Spleen (tissue), 11 donors: ENCODE measurements at regions not wholly inside any gene's neighbourhood (a gene's known extent, or its start where the extent isn't known, plus 50 kb on each side); places are given as distances from the start of the nearest gene placed in this dataset.

Experiments
- DNase-seq: peaks from one replicate; pipeline ENCODE4 v3.0.0-alpha.2; 2020
- H3K27ac ChIP-seq, 8 donors: fragments of 200-600 bp; sonication (generic) in 7 of 8; 1 replicate in 4 of 8; 2 replicates in 4 of 8; pipeline versions ENCODE4 v1.5.0 to v1.8.0; 2016 to 2021; ENCODE audit warnings: inconsistent platforms in 4 of 8, mild to moderate bottlenecking in 4 of 8, moderate library complexity in 1 of 8
- H3K27me3 ChIP-seq, 7 donors: fragments of 200-600 bp; sonication (generic) in 6 of 7; replicated peaks in 1 of 7; 1 replicate in 4 of 7; 2 replicates in 3 of 7; pipeline versions ENCODE4 v1.5.0 to v1.8.0; 2016 to 2021; ENCODE audit warnings: inconsistent platforms in 3 of 7, mild to moderate bottlenecking in 1 of 7
- H3K36me3 ChIP-seq, 6 donors: fragments of 200-600 bp; sonication (generic) in 5 of 6; 1 replicate in 4 of 6; 2 replicates in 2 of 6; pipeline versions ENCODE4 v1.5.0 to v1.8.0; 2016 to 2021; ENCODE audit warnings: inconsistent platforms in 2 of 6
- H3K4me1 ChIP-seq, 6 donors: fragments of 200-600 bp; sonication (generic) in 5 of 6; 1 replicate in 3 of 6; 2 replicates in 3 of 6; pipeline versions ENCODE4 v1.5.0 to v1.8.0; 2016 to 2021; ENCODE audit warnings: inconsistent platforms in 3 of 6
- H3K4me3 ChIP-seq, 8 donors: fragments of 200-600 bp; sonication (generic) in 7 of 8; 1 replicate in 4 of 8; 2 replicates in 4 of 8; pipeline versions ENCODE4 v1.5.0 to v1.8.0; 2016 to 2021; ENCODE audit warnings: inconsistent platforms in 4 of 8, mild to moderate bottlenecking in 4 of 8, moderate library complexity in 2 of 8
- H3K9me3 ChIP-seq, 8 donors: fragments of 200-600 bp; sonication (generic) in 7 of 8; 1 replicate in 4 of 8; 2 replicates in 4 of 8; pipeline versions ENCODE4 v1.5.0 to v1.8.0; 2016 to 2021; ENCODE audit warnings: inconsistent platforms in 4 of 8
- CTCF ChIP-seq, 11 experiments: fragments of 200-600 bp in 7 of 11; fragments of 450-650 bp in 4 of 11; sonication (generic) in 4 of 11; IDR thresholded peaks in 8 of 11; conservative IDR thresholded peaks in 3 of 11; 1 replicate in 7 of 11; 2 replicates in 4 of 11; pipeline versions ENCODE4 v1.4.0 to v1.8.0; 2016 to 2021; ENCODE audit warnings: antibody characterized with exemption in 11 of 11, inconsistent platforms in 4 of 11, mild to moderate bottlenecking in 1 of 11
- POLR2A ChIP-seq, 3 donors: fragments of 450-650 bp; IDR thresholded peaks; one replicate each; pipeline ENCODE4 v1.5.1; 2017; ENCODE audit warnings: antibody characterized with exemption in 3 of 3, mild to moderate bottlenecking in 1 of 3
- POLR2AphosphoS5 ChIP-seq, 3 donors: sonication (generic); formaldehyde crosslinking; IDR thresholded peaks; one replicate each; pipeline ENCODE4 v1.5.1; 2017; ENCODE audit warnings: antibody characterized with exemption in 3 of 3
- WGBS, 5 donors: extraction: QIAGEN DNeasy Blood & Tissue Kit in 3 of 5; methylation state at CpG; one replicate each; pipeline versions ENCODE4 v1.1.5 to v1.1.7; 2013 to 2018; 5-methylcytosine and 5-hydroxymethylcytosine counted together
- intact Hi-C: fragments of 100-400 bp; cut with DNase I; formaldehyde crosslinking; loops from one replicate; pipeline ENCODE4 v1.15.0; 2023; ENCODE audit warnings: low total_unique reads
- donor health status: healthy with polysubstance abuse.
- donor health status: DM: no; HTN: no; CAD: no; lungs with moderate emphysema.
- donor health status: DM: no; HTN: no; CAD: no.
- donor health status: Bipolar disorder and iron deficiency.
- donor health status: healthy.
- donor health status: DM: no; HTN: no; CAD: no.
- donor health status: DM: yes; HTN: yes; CAD: no.

GRCh38 chr5:103414604-103415003, 148.0 kb downstream of the NUDT12 start:
- Histone ChIP-seq H3K27ac (no peak overlapping the region), H3K4me3 (no peak overlapping the region), H3K4me1 (no peaks in the 10 kb centered on the region), H3K27me3 (no peaks in the 10 kb centered on the region), H3K9me3 (no peaks in the 10 kb centered on the region), H3K36me3 (no peaks in the 10 kb centered on the region)
- intact Hi-C loops = no loop called here
- DNase-seq = no peak
- WGBS, 5 donors = 88 to 97% (median 95%) methylated on average over 2 of the region's 2 CpGs
- no peak for TF ChIP-seq POLR2AphosphoS5 (IDR thresholded peaks at IDR 0.05)
- no peak for TF ChIP-seq CTCF (IDR thresholded peaks at IDR 0.05 in 8 of 11, conservative IDR thresholded peaks at IDR 0.05 in 3 of 11)
- no peak for TF ChIP-seq POLR2A (IDR thresholded peaks at IDR 0.05)

GRCh38 chr5:103411711-103412110, 150.9 kb downstream of the NUDT12 start:
- no peak for TF ChIP-seq POLR2A (IDR thresholded peaks at IDR 0.05)
- no peak for TF ChIP-seq POLR2AphosphoS5 (IDR thresholded peaks at IDR 0.05)
- TF ChIP-seq CTCF (IDR thresholded peaks at IDR 0.05 in 8 of 11, conservative IDR thresholded peaks at IDR 0.05 in 3 of 11) = no peak
- 82 to 85% (median 82%) methylated on average over 1 of the region's 1 CpG for WGBS, 5 donors
- H3K27me3 ChIP-seq = no peaks in the 10 kb centered on the region

GRCh38 chr5:103410172-103410571, 151.6 kb downstream of the MACIR start:
- Histone ChIP-seq H3K27me3 (no peaks in the 10 kb centered on the region), H3K27ac (no peak overlapping the region), H3K36me3 (no peaks in the 10 kb centered on the region), H3K4me1 (no peaks in the 10 kb centered on the region), H3K9me3 (no peaks in the 10 kb centered on the region), H3K4me3 (no peak overlapping the region)
- DNase-seq = no peak
- WGBS, 5 donors = 69 to 88% (median 85%) methylated on average over 2 of the region's 2 CpGs
- TF ChIP-seq POLR2AphosphoS5 (IDR thresholded peaks at IDR 0.05) (no peak), CTCF (IDR thresholded peaks at IDR 0.05 in 8 of 11, conservative IDR thresholded peaks at IDR 0.05 in 3 of 11) (no peak), POLR2A (IDR thresholded peaks at IDR 0.05) (no peak)
- intact Hi-C loops = no loop called here

More at GRCh38 chr5:103411711-103412110, 150.9 kb downstream of the NUDT12 start:
- intact Hi-C loops = no loop called here
- Histone ChIP-seq H3K9me3 (no peaks in the 10 kb centered on the region), H3K4me3 (no peak overlapping the region), H3K27ac (no peak overlapping the region), H3K4me1 (no peaks in the 10 kb centered on the region), H3K36me3 (no peaks in the 10 kb centered on the region)
- no peak for DNase-seq

GRCh38 chr5:103409013-103409670, 150.6 kb downstream of the MACIR start:
- Histone ChIP-seq H3K27me3 (no peaks in the 10 kb centered on the region), H3K36me3 (no peaks in the 10 kb centered on the region), H3K9me3 (no peaks in the 10 kb centered on the region), H3K27ac (no peak overlapping the region), H3K4me3 (no peak overlapping the region), H3K4me1 (no peaks in the 10 kb centered on the region)
- no peak for DNase-seq
- intact Hi-C loops = no loop called here
- TF ChIP-seq CTCF (IDR thresholded peaks at IDR 0.05 in 8 of 11, conservative IDR thresholded peaks at IDR 0.05 in 3 of 11) (no peak), POLR2AphosphoS5 (IDR thresholded peaks at IDR 0.05) (no peak), POLR2A (IDR thresholded peaks at IDR 0.05) (no peak)
